GM18873 (cell line): ENCODE measurements at regions not wholly inside any gene's neighbourhood (a gene's known extent, or its start where the extent isn't known, plus 50 kb on each side); places are given as distances from the start of the nearest gene placed in this dataset.
A peak's percentile ranks its signal among the peaks of the same experiment; 100 is the strongest.
"Not testable (repeated sequence)": the region's sequence is repeated elsewhere in the genome, so short reads cannot be mapped to it uniquely, and the experiment has no call there.

Experiments used
- ATAC-seq: cut with Tn5 transposase; IDR thresholded peaks from one replicate; pipeline ENCODE4 v1.9.1; 2021; ENCODE audit warnings: mild to moderate bottlenecking, moderate library complexity, moderate number of reproducible peaks; ENCODE audit not compliant: unreplicated experiment, low FRiP score

DNA sequence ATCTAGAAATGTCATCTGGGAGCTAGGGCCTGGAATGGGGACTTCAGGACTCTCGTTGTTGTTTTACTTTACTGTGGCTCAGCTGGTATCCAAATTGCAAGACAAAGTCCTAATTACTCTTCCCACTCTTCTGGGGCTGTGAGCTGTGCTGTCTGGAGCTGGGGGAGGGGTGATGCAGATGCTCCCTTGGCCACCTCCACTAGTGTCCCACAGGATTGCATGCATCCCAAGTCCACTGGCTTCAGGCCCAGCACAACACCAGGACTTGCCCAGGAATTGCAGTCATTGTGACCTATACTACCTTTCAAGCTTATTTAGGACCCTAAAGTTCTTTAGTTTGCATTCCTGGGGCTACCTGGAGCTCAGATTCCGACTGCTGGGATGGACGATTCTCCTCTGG is 366.1 kb upstream of the FAM47C start:
- ATAC-seq: no peak

DNA sequence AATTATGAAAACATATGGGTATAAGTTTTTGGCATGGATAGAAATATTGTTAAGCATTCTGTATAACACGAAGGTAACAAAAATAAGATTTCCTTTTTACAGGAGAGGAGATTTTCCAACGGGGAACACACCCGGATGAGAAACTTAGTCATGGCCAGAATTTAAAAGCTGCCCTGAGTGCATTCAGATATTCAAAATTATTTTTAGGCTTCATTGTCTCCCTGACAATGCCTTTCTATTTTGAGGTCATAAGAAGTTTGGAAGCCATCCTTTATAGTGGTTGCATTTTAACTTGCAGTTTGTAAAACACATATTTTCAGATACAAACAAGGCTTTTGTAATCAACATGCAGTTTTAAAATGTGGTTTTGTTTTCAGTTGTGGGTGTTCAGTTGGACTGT is 357.5 kb upstream of the FAM47C start:
- ATAC-seq: no peak

DNA sequence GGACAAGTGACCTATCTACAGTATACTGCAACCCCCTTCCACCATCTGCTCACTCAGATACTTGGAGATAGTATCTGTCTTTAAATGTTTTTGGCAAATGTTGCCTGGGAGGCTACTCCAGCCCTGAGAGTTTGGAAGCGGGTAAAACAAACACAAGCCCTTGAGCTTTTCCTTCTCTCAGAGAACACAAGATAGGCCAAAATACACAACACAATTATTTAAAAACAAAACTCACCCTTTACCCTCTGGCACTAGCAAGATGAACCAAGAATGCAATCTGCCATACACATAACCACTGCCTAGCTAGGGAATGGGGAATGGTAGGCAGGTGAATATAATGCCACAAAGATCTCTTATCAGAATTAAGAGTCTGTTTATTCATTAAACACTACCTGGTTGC is 324.7 kb upstream of the FAM47C start:
- ATAC-seq: no peak

DNA sequence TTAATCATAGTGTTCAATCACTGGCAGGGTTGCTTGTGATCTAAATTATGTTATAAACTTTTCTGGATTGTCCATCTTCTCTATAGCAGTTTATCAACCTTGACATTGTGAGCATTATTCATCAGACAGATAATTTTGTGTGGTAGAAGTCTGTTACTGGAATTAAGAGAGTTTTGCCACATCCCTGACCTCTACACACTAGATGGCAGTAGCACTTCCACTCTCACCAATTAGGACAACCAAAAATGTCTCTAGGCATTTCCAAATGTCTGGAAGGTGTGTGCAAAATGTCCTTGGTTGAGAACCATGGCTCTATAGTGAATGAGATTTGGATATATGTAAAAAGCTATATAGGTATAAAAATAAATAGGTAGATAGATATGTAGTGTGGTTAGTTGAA is 324.1 kb upstream of the FAM47C start:
- no peak for ATAC-seq

DNA sequence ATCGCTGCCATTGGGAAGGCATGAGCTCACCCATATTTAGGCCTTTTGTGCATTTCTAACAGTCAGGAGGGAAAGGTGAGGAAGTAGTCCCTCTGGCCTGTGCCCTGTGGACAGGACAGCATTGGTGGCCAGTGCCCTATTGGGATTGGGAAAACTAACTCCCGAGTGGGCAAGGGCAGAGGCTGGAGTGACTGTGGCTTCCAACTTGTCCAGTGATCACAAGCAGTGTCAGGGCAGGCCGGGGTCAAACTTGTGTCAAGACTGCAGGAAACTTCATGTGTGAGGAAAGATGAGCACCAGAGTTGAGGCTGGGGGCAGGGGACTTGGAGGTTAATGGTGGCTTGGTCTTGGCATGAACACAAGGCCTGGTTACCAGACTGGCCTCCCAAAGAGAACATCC is 286.2 kb upstream of the FAM47C start:
- ATAC-seq: no peak

DNA sequence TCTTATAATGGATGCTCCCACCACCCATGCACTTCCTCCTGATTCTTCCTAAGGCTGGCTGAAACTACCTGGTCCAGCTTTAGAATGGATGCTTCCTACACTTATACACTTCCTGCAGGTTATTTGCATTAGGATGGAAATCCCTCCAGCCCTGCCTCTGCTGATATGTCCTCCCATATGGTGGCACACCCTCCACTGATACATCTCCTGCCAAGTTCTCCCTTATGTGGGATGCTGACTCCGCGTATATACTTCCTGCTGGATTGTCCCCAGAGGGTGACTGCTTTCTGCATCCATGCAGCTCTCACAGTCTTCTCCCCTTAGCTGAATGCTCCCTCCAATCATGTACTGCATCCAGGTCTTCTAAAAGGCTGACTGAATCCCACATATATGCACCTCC is 254.6 kb upstream of the FAM47C start:
- ATAC-seq: no peak

DNA sequence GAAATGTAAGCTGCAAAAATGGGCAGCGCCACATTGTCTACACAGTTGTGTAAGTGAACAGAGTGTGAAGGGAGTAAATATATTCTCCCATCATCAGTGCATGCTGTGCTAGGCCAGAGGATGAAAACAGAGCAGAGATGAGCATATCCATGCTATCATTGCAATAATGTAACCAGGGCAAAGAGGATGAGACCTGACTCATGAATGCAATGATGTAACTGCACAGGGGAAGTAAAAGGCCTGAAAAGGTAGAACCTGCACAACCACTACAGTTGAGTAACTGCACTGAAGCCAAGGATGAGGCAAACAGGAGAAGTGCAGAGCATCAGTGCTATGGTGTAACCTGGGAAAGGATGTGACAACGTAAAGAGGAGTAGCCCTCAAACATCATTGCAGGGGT is 220.4 kb upstream of the FAM47C start:
- ATAC-seq: no peak

DNA sequence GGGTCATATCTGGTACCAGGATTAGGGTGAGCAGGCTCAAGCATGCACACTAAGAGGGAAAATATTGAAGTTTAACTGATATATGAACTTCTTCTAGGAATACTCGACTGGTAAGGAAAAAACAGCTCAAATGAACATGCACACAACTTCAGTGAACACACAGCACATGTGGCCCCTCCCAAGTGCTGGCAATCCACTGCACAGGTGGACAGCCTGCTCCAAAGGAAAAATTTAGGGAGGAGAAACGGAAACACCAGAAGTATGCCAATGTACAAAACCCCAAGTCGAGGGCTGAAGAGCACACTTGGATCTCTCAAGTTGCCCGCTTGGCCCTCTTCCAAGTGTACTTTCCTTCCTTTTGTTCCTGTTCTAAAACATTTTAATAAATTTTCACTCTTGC is 205.0 kb upstream of the FAM47C start:
- ATAC-seq: no peak

DNA sequence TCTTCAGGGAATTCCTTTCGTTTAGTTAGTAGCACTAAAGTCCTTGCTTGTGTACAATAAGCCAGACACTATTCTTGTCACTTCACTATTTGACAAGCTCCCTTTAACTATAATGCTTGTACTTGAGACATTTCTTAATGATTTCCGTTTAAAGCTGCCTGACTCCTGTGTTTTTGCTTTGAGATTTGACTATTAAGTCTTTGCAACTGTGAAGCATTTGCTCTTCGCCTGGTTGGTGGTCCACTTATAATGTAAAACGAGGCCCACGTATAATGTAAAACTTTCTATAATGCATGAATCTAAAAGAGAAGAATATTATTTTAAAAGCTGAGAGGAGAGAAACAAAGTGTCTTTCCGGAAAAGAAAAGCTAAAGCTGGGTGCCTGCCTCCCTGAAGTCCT is 204.1 kb upstream of the FAM47C start:
- ATAC-seq: no peak

DNA sequence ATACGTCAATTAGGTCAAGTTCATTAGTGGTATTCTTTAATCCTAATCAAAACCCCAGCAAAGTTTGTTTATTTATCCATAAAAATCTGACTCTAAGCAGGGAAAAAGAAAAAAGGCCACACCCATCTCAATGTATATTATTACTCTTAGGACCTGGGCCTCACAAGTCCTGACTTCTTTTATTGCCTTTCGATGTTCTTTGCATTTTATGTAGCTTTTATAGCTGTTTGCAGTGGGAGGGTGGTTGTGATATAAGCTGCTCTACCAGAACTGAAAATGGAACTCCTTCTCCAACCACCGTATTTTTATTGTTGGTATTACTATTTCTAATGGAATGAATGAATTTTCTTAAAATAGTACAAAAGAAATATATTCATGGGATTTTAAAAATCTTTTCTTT is 163.3 kb upstream of the FAM47C start:
- ATAC-seq: no peak

DNA sequence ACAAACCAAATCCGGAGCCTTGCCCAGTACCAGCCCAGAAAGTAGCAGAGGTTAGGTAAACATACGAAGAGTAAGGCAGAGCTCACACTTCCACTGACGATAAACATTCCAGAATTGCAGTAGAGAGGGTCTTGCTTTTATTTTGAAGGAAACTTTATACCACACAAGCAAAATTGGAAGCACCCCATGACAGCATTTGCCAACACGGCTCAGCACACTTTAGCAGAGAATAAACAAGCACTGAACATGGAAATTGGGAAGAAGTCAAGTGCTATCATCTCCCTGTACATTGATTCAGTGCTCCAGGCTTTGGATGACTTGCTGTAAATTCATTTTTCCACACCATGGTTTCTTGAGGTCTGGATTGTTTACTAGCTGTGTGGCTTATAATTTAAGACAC is 160.7 kb upstream of the FAM47C start:
- no peak for ATAC-seq

DNA sequence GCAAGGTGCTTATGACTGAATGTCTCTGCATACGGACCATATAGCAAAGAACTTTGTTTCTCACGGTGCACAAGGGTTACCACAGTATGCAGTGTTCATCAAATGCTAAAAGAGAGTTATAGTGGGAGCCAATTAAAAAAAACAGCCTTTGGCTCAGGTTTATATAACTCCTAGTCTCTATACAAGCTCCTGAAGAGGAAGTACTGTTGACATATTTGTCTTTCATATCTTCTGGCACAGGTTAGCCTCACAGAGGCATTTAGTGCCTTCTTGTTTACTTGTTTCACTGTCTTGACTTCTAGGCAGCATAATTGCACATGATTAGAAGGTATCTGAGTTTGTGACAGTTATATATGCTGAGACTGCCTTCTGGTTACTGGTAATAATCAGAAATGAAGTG is 158.8 kb upstream of the FAM47C start:
- no peak for ATAC-seq

DNA sequence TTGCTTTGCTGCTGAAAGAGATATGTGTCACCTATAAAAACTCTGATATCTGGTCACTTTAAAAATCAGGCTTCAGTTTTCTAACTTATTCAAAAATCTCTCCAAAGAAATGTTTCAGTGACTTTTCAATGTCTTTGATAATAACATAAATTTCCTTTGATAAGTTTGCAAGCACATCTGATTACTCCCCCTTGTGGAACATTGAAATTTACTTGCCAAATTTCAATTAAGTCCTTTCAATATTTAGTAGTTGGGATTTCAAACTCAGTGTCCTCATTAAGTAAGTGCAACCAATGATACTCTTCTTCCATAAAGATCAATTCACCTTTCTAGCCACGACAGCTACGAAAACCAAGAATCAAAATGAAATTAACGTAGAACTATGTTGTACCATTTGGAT is 151.3 kb upstream of the FAM47C start:
- ATAC-seq: no peak

DNA sequence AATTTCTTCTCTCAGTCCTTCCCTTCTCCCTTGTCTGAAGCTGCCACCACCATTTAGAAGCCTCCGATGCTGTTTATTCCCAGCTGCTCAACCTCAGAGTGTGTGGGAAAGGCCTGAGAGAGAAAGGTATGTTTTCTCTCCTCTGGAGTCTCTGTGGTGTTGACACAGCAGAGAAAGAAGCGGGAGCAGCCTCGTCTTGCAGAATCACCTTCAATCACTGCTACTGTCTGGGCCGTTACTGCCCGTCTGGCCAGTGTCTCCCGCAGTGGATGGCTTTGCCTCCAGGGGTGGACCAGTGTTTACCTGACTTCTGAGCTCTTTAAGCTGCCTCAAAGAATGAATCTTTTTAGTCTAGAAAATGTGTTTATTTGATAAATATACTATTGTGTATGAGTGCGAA is 148.9 kb upstream of the FAM47C start:
- no peak for ATAC-seq

DNA sequence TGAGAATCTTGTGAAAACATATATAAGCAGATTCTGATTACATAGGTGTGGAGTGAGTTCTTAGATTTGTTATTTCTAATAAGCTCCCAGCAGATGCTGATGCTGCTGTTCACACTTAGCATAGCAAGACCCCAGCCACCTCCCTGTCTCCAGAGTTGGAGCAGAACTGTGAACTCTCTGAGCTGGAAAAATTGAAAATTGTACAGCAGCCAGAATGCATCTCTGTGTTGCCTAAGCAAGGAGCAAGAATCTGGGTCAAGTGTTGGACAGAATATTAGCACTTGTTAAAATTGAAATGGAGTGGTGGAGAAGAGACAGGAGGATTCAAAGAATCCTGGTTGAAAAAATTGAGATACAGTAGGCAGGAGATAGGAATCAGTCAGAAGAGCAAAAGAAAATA is 146.6 kb upstream of the FAM47C start:
- no peak for ATAC-seq

DNA sequence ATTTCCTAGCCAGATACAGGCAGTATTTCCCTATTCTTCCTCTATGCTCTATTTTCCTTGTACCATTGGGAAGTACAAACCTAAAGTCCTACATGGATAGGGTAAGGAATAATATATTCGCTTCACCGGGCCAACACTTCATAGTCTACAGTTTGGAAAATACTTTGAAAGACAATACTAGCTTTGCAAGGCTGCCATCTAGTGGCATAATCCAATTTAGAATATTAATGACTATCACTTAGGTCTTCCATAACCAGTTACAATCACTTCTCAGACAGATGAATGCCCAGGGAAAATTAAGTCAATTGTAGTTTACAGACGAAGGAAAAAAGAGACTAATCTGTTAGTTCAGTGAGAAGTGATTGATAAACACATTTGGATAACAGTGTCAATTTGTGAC is 141.0 kb upstream of the FAM47C start:
- no peak for ATAC-seq

DNA sequence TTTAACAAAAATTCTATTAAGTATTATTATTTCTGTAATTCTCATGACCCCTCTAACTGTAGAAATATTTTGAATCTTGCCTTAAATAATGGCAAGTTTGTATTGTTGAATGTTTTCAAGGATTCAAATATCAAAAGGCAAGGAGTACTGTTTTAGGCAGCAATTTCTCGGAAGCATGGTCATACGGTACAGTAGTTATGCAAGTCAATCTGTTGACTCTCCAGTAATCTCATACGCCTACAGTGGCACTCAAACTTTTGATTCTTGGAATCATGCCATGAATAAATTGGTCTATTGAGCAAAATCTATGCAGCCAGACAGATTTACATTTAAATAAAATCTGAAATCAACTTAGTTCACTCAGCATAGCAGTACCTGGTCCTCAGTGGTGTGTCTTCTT is 139.6 kb upstream of the FAM47C start:
- no peak for ATAC-seq

DNA sequence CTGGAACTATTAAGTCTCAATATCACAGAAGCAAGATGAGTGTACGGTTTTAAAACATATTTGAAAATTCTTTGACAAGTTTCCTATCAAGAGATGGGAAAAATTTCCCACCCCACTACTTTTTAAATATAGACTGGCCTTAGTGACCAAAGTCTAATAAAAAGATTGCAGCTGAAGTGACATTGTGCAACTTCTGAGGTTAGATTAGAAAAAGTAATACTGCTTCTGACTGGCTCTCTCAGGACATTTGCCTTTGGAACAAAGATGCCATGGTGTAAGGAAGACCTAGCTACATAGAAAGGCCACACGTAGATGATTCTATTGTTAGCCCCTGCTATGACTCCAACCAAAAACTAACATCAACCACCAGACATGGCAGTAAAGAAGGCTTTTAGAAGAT is 138.7 kb upstream of the FAM47C start:
- ATAC-seq: no peak

DNA sequence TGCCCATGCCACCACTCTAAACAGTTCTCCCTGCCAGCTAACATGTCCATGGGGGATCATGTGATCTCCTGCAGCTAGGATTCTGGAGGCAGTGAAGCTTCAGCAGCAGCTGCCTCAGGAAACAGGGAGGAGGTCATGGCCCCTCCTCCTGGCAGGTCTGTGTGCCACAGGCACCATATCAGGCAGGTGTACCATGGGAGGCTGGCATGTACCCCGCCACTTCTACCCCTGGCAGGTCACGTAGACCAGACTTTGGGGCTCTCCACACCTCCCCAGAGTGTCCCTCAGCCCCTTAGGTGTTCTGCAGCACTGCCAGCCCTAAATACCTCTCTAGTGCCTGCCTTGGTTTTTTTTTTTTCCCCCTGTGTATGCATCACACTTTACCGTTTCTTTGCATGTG is 110.5 kb upstream of the FAM47C start:
- no peak for ATAC-seq

DNA sequence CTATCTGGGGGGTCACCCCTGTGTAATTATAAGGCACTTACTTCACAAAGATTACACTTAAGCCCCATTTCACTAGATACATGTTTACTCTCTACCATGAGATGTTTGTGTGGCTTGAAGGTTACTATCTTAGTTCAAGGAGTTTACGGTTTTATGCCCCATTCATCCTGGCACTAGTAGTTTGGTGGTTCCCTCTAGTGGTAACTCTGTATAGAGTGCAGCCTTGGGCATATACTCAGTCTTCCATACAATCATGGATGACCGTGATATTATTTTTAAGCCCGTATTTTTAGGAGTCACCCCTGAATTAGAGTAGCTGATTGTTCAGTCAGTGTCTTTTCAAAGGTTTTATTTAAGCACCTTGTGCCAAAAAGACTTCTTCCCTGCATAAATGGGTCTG is 109.9 kb upstream of the FAM47C start:
- peak; percentile 59 for ATAC-seq

DNA sequence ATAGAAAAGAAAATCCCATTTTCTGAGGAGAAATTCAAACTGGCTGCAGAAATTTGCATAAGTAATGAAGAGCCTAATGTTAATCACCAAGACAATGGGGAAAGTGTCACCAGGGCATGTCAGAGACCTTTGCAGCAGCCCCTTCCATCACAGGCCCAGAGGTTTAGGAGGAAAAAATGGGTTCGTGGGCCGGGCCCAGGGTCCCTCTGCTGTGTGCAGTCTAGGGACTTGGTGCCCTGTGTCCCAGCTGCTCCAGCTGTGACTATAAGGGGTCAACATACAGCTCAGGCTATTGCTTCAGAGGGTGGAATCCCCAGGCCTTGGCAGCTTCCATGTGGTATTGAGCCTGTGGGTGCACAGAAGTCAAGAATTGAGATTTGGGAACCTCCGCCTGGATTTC is 103.6 kb upstream of the FAM47C start:
- ATAC-seq: not testable (repeated sequence)

DNA sequence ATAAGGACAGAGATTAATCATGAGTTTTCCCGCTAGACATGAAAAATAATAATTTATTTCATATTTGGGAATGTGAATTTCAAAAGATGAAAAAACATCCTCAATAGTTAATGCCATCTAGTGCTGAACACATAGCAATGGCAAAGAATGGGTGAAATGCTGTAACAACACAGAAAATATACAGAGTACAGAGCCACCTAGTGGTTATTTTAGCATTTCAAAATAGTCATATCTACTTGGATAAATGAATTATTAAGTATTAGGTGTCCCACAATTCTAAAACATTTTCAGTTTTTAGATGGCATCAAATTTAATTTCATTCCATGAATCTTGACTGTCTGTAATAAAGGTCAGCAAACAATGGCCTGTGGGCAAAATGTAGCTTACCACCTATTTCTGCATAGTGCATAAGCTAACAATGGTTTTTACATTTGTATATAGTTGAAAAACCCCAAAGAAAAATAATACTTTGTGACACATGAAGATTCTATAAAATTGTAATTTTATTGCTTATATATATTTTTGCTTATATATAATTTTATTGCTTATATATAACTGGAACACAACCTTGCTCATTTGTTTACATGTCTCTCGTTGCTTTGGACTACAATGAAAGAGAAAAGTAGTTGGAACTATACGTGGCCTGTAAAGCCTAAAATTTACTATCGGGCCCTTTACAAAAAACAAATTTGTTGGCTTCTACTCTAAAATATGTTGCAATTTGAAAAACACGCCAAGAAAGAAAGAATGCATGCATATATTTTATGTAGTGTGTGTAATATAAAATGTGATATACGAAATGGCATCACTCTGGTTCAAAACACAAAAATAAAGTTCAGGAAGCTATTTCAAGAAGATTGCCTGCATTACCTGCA is 99.1 kb upstream of the FAM47C start:
- ATAC-seq: no peak

DNA sequence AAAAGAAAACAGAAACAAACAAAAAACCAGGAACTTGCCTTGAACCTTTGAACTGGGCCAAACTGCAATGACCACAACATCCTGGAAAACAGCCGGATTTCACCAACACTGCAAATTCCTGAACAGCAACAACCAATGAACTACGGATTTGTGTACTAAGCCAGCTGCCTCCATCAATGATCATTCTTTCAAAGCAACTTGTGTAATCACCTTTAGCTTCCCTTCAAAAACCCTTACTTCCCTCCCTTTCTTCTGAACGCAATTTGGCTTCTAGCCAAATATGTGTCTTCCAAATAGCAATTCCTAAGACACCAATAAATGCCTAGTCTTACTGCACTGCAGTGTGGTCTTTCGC is 98.5 kb upstream of the FAM47C start:
- no peak for ATAC-seq
